ENCODE measurements at regions not wholly inside any gene's neighbourhood (a gene's known extent, or its start where the extent isn't known, plus 50 kb on each side); places are given as distances from the start of the nearest gene placed in this dataset.

DNA sequence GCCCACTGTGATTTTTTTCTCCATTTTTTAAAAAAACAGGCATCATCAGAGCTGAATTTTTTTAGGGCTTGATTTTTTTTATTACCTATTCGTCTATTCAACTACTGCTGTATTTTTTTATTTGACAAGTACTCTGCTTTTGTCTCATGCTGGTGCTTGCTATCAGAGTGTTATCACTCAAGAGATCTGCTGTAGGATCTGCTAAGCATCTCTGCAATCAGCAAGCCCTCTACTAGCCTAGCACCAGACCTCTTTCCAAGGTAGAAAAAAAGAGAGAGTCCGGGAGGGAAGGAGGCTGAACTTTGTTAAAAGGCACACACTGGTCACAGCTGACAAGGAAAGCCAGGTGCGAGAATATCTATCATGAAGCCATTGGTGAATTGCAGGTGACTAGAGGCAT, 413.8 kb upstream of the CCNH start:
- no peak for DNase-seq
- Histone ChIP-seq H3K79me1 (ENCODE audit: low read length) (no peaks in the 10 kb centered on the region), H3K27me3 (ENCODE audit: insufficient read depth, low read length) (no peaks in the 10 kb centered on the region), H3K4me2 (ENCODE audit: low read length) (no peak overlapping the region), H3K9ac (ENCODE audit: low read length) (no peak overlapping the region), H3K79me2 (ENCODE audit: control insufficient read depth, insufficient read depth, low read length, poor library complexity) (no peaks in the 10 kb centered on the region), H3K4me1 (ENCODE audit: control insufficient read depth in 1 of 2, insufficient read depth in 2 of 2, low read length in 2 of 2) (no peaks in the 10 kb centered on the region), H2BK12ac (ENCODE audit: low read length) (no peak overlapping the region), H4K8ac (ENCODE audit: low read depth, low read length) (no peak overlapping the region), H2AK5ac (ENCODE audit: low read length) (no peak overlapping the region), H2BK5ac (ENCODE audit: low read depth, low read length, poor library complexity) (no peak overlapping the region), H3K14ac (ENCODE audit: low read length) (no peak overlapping the region), H3K9me3 (ENCODE audit: insufficient read depth, low read depth, low read length) (peaks cover 5% of the 10 kb centered on the region), H3K4me3 (ENCODE audit: low read depth, low read length) (no peak overlapping the region), H2BK120ac (ENCODE audit: insufficient read depth, low read length, poor library complexity) (no peak overlapping the region), H2AFZ (ENCODE audit: insufficient read depth, low read length, poor library complexity) (no peak overlapping the region), H4K91ac (ENCODE audit: low read depth, low read length) (no peak overlapping the region), H3K27ac (ENCODE audit: low read depth, low read length) (no peak overlapping the region), H3K18ac (ENCODE audit: low read length) (no peak overlapping the region), H4K12ac (ENCODE audit: low read depth, low read length) (no peak overlapping the region), H3K4ac (ENCODE audit: low read depth, low read length) (no peak overlapping the region), H3K23ac (ENCODE audit: low read length) (no peak overlapping the region), H3K36me3 (ENCODE audit: control insufficient read depth in 1 of 2, insufficient read depth in 2 of 2, low read length in 2 of 2) (no peaks in the 10 kb centered on the region)
- WGBS (ENCODE audit: extremely low coverage, insufficient coverage, insufficient read length), result no CpG with 5 or more reads among the region's 3 CpGs

DNA sequence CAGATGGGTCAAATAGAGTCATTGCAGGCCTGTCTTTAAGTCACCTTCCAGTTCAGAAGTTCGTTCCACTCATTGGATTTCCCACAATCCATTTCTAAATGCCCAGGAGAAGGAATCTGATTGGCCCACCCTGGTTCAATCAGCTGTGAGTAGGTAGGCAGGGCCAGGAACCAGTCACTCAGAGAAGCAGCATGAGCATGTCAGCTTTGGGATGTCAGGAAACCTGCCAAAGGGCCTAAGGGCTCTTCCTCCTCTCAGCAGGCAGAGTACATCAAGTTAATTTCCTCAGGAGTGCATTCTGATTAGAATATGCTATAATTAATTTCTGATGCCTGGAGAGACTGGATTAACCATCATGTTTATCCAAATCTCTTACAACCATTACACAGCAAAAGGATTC, 412.9 kb upstream of the CCNH start:
- H3K18ac ChIP-seq (ENCODE audit: low read length), result no peak overlapping the region
- H3K4me3 ChIP-seq (ENCODE audit: low read depth, low read length), result no peak overlapping the region
- no peaks in the 10 kb centered on the region for H3K79me2 ChIP-seq (ENCODE audit: control insufficient read depth, insufficient read depth, low read length, poor library complexity)
- no peak overlapping the region for H2BK5ac ChIP-seq (ENCODE audit: low read depth, low read length, poor library complexity)
- no peak overlapping the region for H3K14ac ChIP-seq (ENCODE audit: low read length)
- H2BK120ac ChIP-seq (ENCODE audit: insufficient read depth, low read length, poor library complexity), result no peak overlapping the region
- H3K27ac ChIP-seq (ENCODE audit: low read depth, low read length), result no peak overlapping the region
- H2AK5ac ChIP-seq (ENCODE audit: low read length), result no peak overlapping the region
- no peaks in the 10 kb centered on the region for H3K27me3 ChIP-seq (ENCODE audit: insufficient read depth, low read length)
- no peak overlapping the region for H2BK12ac ChIP-seq (ENCODE audit: low read length)
- DNase-seq, result no peak
- H3K4me2 ChIP-seq (ENCODE audit: low read length), result no peak overlapping the region
- no peak overlapping the region for H3K9ac ChIP-seq (ENCODE audit: low read length)
- H4K8ac ChIP-seq (ENCODE audit: low read depth, low read length), result no peak overlapping the region
- no peak overlapping the region for H3K23ac ChIP-seq (ENCODE audit: low read length)
- H3K9me3 ChIP-seq (ENCODE audit: insufficient read depth, low read depth, low read length), result no peaks in the 10 kb centered on the region
- H3K79me1 ChIP-seq (ENCODE audit: low read length), result no peaks in the 10 kb centered on the region
- H4K91ac ChIP-seq (ENCODE audit: low read depth, low read length), result no peak overlapping the region
- H3K36me3 ChIP-seq (ENCODE audit: control insufficient read depth in 1 of 2, insufficient read depth in 2 of 2, low read length in 2 of 2), result no peaks in the 10 kb centered on the region
- no CpG with 5 or more reads among the region's 1 CpG for WGBS (ENCODE audit: extremely low coverage, insufficient coverage, insufficient read length)
- no peak overlapping the region for H4K12ac ChIP-seq (ENCODE audit: low read depth, low read length)
- no peak overlapping the region for H3K4ac ChIP-seq (ENCODE audit: low read depth, low read length)
- no peak overlapping the region for H2AFZ ChIP-seq (ENCODE audit: insufficient read depth, low read length, poor library complexity)
- no peaks in the 10 kb centered on the region for H3K4me1 ChIP-seq (ENCODE audit: control insufficient read depth in 1 of 2, insufficient read depth in 2 of 2, low read length in 2 of 2)

DNA sequence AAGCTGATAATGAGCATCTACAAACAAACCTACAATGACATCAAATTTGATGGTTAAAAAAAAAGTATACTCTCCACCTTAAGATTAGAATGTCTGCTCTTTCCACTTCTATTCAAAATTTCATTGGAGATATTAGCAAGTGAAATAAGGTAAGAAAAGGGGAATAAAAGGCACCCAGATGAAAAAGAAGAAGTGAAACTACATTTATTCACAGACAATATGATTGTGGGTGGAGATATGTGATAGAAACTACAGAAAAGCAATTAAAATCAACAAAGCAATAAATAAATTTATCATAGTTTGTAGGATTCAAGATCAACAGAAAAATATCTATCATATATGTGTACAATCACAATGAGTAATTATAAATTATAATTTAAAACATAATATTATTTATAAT, 395.1 kb upstream of the CCNH start:
- Histone ChIP-seq H2AFZ (ENCODE audit: insufficient read depth, low read length, poor library complexity) (no peak overlapping the region), H3K36me3 (ENCODE audit: control insufficient read depth in 1 of 2, insufficient read depth in 2 of 2, low read length in 2 of 2) (no peaks in the 10 kb centered on the region), H4K91ac (ENCODE audit: low read depth, low read length) (no peak overlapping the region), H3K9ac (ENCODE audit: low read length) (no peak overlapping the region), H3K18ac (ENCODE audit: low read length) (no peak overlapping the region), H4K8ac (ENCODE audit: low read depth, low read length) (no peak overlapping the region), H3K9me3 (ENCODE audit: insufficient read depth, low read depth, low read length) (no peaks in the 10 kb centered on the region), H2BK120ac (ENCODE audit: insufficient read depth, low read length, poor library complexity) (no peak overlapping the region), H3K4me1 (ENCODE audit: control insufficient read depth in 1 of 2, insufficient read depth in 2 of 2, low read length in 2 of 2) (no peaks in the 10 kb centered on the region), H3K79me1 (ENCODE audit: low read length) (no peaks in the 10 kb centered on the region), H3K27me3 (ENCODE audit: insufficient read depth, low read length) (no peaks in the 10 kb centered on the region), H3K4me2 (ENCODE audit: low read length) (no peak overlapping the region), H3K79me2 (ENCODE audit: control insufficient read depth, insufficient read depth, low read length, poor library complexity) (no peaks in the 10 kb centered on the region), H3K14ac (ENCODE audit: low read length) (no peak overlapping the region), H3K4ac (ENCODE audit: low read depth, low read length) (no peak overlapping the region), H3K27ac (ENCODE audit: low read depth, low read length) (no peak overlapping the region), H2BK5ac (ENCODE audit: low read depth, low read length, poor library complexity) (no peak overlapping the region), H3K4me3 (ENCODE audit: low read depth, low read length) (no peak overlapping the region), H2BK12ac (ENCODE audit: low read length) (no peak overlapping the region), H2AK5ac (ENCODE audit: low read length) (no peak overlapping the region), H4K12ac (ENCODE audit: low read depth, low read length) (no peak overlapping the region), H3K23ac (ENCODE audit: low read length) (no peak overlapping the region)
- DNase-seq, result no peak

DNA sequence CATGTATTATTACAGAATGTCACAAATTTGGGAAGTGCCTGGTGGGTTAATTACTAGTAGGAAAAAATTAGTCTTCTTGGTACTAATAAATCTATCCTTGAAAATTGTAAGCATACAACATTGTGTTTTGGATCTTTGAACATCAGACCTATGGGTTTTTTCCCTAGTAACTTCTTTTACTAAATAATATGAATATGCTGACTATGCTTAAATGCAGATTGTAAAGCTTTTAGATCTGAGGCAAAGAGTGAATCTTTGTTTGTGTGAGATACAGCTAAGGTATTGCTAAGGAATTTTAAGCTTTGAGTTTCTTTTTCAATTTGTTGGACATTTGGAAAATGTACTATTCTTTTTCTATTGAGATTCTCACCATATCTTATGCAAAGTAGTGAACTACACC, 390.6 kb upstream of the CCNH start:
- Histone ChIP-seq H4K91ac (ENCODE audit: low read depth, low read length) (no peak overlapping the region), H3K27ac (ENCODE audit: low read depth, low read length) (no peak overlapping the region), H2BK12ac (ENCODE audit: low read length) (no peak overlapping the region), H3K27me3 (ENCODE audit: insufficient read depth, low read length) (no peaks in the 10 kb centered on the region), H3K4me3 (ENCODE audit: low read depth, low read length) (no peak overlapping the region), H3K23ac (ENCODE audit: low read length) (no peak overlapping the region), H3K4me2 (ENCODE audit: low read length) (no peak overlapping the region), H3K79me1 (ENCODE audit: low read length) (no peaks in the 10 kb centered on the region), H3K9me3 (ENCODE audit: insufficient read depth, low read depth, low read length) (no peaks in the 10 kb centered on the region), H3K14ac (ENCODE audit: low read length) (no peak overlapping the region), H3K79me2 (ENCODE audit: control insufficient read depth, insufficient read depth, low read length, poor library complexity) (no peaks in the 10 kb centered on the region), H3K18ac (ENCODE audit: low read length) (no peak overlapping the region), H3K4me1 (ENCODE audit: control insufficient read depth in 1 of 2, insufficient read depth in 2 of 2, low read length in 2 of 2) (no peaks in the 10 kb centered on the region), H2BK120ac (ENCODE audit: insufficient read depth, low read length, poor library complexity) (no peak overlapping the region), H2AK5ac (ENCODE audit: low read length) (no peak overlapping the region), H4K8ac (ENCODE audit: low read depth, low read length) (no peak overlapping the region), H3K9ac (ENCODE audit: low read length) (no peak overlapping the region), H4K12ac (ENCODE audit: low read depth, low read length) (no peak overlapping the region), H3K4ac (ENCODE audit: low read depth, low read length) (no peak overlapping the region), H3K36me3 (ENCODE audit: control insufficient read depth in 1 of 2, insufficient read depth in 2 of 2, low read length in 2 of 2) (no peaks in the 10 kb centered on the region), H2AFZ (ENCODE audit: insufficient read depth, low read length, poor library complexity) (no peak overlapping the region), H2BK5ac (ENCODE audit: low read depth, low read length, poor library complexity) (no peak overlapping the region)
- DNase-seq, result no peak

DNA sequence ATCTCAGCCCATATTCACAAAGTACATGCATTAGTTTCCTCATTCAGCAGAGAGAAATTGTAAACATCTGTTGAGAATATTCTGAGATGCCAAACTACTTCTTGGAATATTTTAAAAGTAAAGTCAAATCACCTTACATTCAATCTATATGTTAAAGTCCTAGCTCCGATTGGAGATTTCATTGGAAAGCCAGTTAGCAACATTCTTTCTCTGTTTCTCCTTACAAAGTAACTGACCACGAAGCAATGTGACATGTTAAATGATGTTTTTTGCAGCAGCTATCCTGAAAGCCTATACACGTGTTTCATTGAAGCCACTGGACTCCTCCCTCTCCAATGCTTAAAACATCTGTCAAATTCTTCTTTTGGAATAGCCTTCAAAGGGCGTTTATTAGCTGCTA, 379.1 kb upstream of the CCNH start:
- H2BK120ac ChIP-seq (ENCODE audit: insufficient read depth, low read length, poor library complexity), result no peak overlapping the region
- no peaks in the 10 kb centered on the region for H3K36me3 ChIP-seq (ENCODE audit: control insufficient read depth in 1 of 2, insufficient read depth in 2 of 2, low read length in 2 of 2)
- H3K27ac ChIP-seq (ENCODE audit: low read depth, low read length), result no peak overlapping the region
- no peak overlapping the region for H2BK5ac ChIP-seq (ENCODE audit: low read depth, low read length, poor library complexity)
- H3K27me3 ChIP-seq (ENCODE audit: insufficient read depth, low read length), result no peaks in the 10 kb centered on the region
- H4K12ac ChIP-seq (ENCODE audit: low read depth, low read length), result no peak overlapping the region
- DNase-seq, result no peak
- H4K8ac ChIP-seq (ENCODE audit: low read depth, low read length), result no peak overlapping the region
- no peak overlapping the region for H3K14ac ChIP-seq (ENCODE audit: low read length)
- H3K4me2 ChIP-seq (ENCODE audit: low read length), result no peak overlapping the region
- no peaks in the 10 kb centered on the region for H3K4me1 ChIP-seq (ENCODE audit: control insufficient read depth in 1 of 2, insufficient read depth in 2 of 2, low read length in 2 of 2)
- no peak overlapping the region for H4K91ac ChIP-seq (ENCODE audit: low read depth, low read length)
- no peak overlapping the region for H2BK12ac ChIP-seq (ENCODE audit: low read length)
- no peak overlapping the region for H3K4me3 ChIP-seq (ENCODE audit: low read depth, low read length)
- no peaks in the 10 kb centered on the region for H3K79me1 ChIP-seq (ENCODE audit: low read length)
- H2AFZ ChIP-seq (ENCODE audit: insufficient read depth, low read length, poor library complexity), result no peak overlapping the region
- no peak overlapping the region for H2AK5ac ChIP-seq (ENCODE audit: low read length)
- H3K18ac ChIP-seq (ENCODE audit: low read length), result no peak overlapping the region
- H3K9ac ChIP-seq (ENCODE audit: low read length), result no peak overlapping the region
- no CpG with 5 or more reads among the region's 4 CpGs for WGBS (ENCODE audit: extremely low coverage, insufficient coverage, insufficient read length)
- H3K79me2 ChIP-seq (ENCODE audit: control insufficient read depth, insufficient read depth, low read length, poor library complexity), result no peaks in the 10 kb centered on the region
- H3K23ac ChIP-seq (ENCODE audit: low read length), result no peak overlapping the region
- H3K9me3 ChIP-seq (ENCODE audit: insufficient read depth, low read depth, low read length), result no peaks in the 10 kb centered on the region
- no peak overlapping the region for H3K4ac ChIP-seq (ENCODE audit: low read depth, low read length)

Measured in trophoblast cell (in vitro differentiated cells and primary cell).